ENCODE measurements at regions not wholly inside any gene's neighbourhood (a gene's known extent, or its start where the extent isn't known, plus 50 kb on each side); places are given as distances from the start of the nearest gene placed in this dataset.

- no peak overlapping the region for H3K4ac ChIP-seq (replicated peaks; ENCODE audit: insufficient read length, low read depth, low read length)
- H3K4me3 ChIP-seq (ENCODE audit: extremely low read depth in 1 of 4, insufficient read depth in 2 of 4, low read depth in 3 of 4, low read length in 4 of 4), result no peak overlapping the region
- no peak overlapping the region for H3K4me2 ChIP-seq (ENCODE audit: insufficient read depth in 1 of 2, low read depth in 2 of 2, low read length in 2 of 2)
- no peak overlapping the region for H3K23ac ChIP-seq (ENCODE audit: insufficient read length)
- DNase-seq (ENCODE audit: low read depth in 1 of 2, low spot score in 2 of 2) (no peak), FAIRE-seq (no peak)
- H3K27ac ChIP-seq (ENCODE audit: low read depth, low read length), result no peak overlapping the region
- POLR2A ChIA-PET (ENCODE audit: partially characterized antibody), result no interaction called here
- H3K18ac ChIP-seq (ENCODE audit: extremely low read depth, low read length), result no peak overlapping the region
- H4K20me1 ChIP-seq (replicated peaks in 1 of 2; ENCODE audit: control insufficient read depth in 1 of 2, insufficient read depth in 2 of 2, low read length in 2 of 2), result no peaks in the 10 kb centered on the region
- no peak overlapping the region for H2BK12ac ChIP-seq (ENCODE audit: low read depth, low read length)
- no peak overlapping the region for H3K14ac ChIP-seq (ENCODE audit: insufficient read length)
- CTCF ChIA-PET (ENCODE audit: partially characterized antibody), result interaction anchor here (0.6 kb wide), 1 partner anchor 1839 kb away, joined by 3 read pairs; no protein-coding TSS in a partner anchor
- no peak overlapping the region for H4K5ac ChIP-seq (ENCODE audit: insufficient read length, low read depth, low read length)
- H2BK15ac ChIP-seq (ENCODE audit: low read length), result no peak overlapping the region
- H3K9me3 ChIP-seq (ENCODE audit: insufficient read depth in 2 of 2, low read depth in 1 of 2, low read length in 1 of 2), result no peaks in the 10 kb centered on the region
- no peaks in the 10 kb centered on the region for H3K79me1 ChIP-seq (ENCODE audit: low read depth, low read length)
- no peak overlapping the region for H3K56ac ChIP-seq (replicated peaks; ENCODE audit: insufficient read length, low read depth, low read length)
- no peaks in the 10 kb centered on the region for H3K23me2 ChIP-seq (ENCODE audit: low read depth, low read length)
- no peak overlapping the region for H2BK5ac ChIP-seq (ENCODE audit: low read depth, low read length)
- no peak overlapping the region for H4K91ac ChIP-seq (replicated peaks; ENCODE audit: insufficient read length, low read length)
- no peaks in the 10 kb centered on the region for H3K79me2 ChIP-seq (ENCODE audit: control insufficient read depth in 1 of 2, insufficient read depth in 2 of 2, low read length in 2 of 2)
- H3K4me1 ChIP-seq (replicated peaks in 1 of 4; ENCODE audit: control insufficient read depth in 3 of 4, insufficient read depth in 4 of 4, low read length in 3 of 4), result no peaks in the 10 kb centered on the region
- H2AFZ ChIP-seq (ENCODE audit: low read length), result no peak overlapping the region
- H2BK120ac ChIP-seq (replicated peaks; ENCODE audit: low read depth, low read length), result no peak overlapping the region
- no peak overlapping the region for H2BK20ac ChIP-seq (ENCODE audit: low read length)
- no peak overlapping the region for H4K8ac ChIP-seq (ENCODE audit: extremely low read depth, insufficient read depth, low read length)
- no peak overlapping the region for H2AK5ac ChIP-seq (ENCODE audit: low read depth, low read length)
- H3K9ac ChIP-seq (replicated peaks in 1 of 4; ENCODE audit: extremely low read depth in 1 of 4, low read depth in 3 of 4, low read length in 3 of 4), result no peak overlapping the region
- no peaks in the 10 kb centered on the region for H3K27me3 ChIP-seq (replicated peaks in 1 of 4; ENCODE audit: control insufficient read depth in 3 of 4, extremely low read depth in 1 of 4, insufficient read depth in 3 of 4, low read length in 3 of 4)
- no peaks in the 10 kb centered on the region for H3K36me3 ChIP-seq (ENCODE audit: control insufficient read depth in 2 of 4, insufficient read depth in 4 of 4, low read length in 3 of 4)
- TF ChIP-seq CHD7 (IDR thresholded peaks at IDR 0.05; ENCODE audit: insufficient replicate concordance, low read length) (no peak), NANOG (IDR thresholded peaks at IDR 0.05; ENCODE audit: insufficient read depth, low read depth, low read length, poor library complexity, severe bottlenecking) (no peak)
Measured at GRCh38 chr5:98209418-98209817, 564.0 kb upstream of the RGMB start.

All from H1 (cell line).